Inflammatory macrophage treated with lipopolysaccharide for 1 hour (primary cell): ENCODE measurements at regions not wholly inside any gene's neighbourhood (a gene's known extent, or its start where the extent isn't known, plus 50 kb on each side); places are given as distances from the start of the nearest gene placed in this dataset.

Source experiments
- DNase-seq, 2 donors: peaks; one replicate each; pipeline ENCODE4 v3.0.0-alpha.2; 2020 to 2022

DNA sequence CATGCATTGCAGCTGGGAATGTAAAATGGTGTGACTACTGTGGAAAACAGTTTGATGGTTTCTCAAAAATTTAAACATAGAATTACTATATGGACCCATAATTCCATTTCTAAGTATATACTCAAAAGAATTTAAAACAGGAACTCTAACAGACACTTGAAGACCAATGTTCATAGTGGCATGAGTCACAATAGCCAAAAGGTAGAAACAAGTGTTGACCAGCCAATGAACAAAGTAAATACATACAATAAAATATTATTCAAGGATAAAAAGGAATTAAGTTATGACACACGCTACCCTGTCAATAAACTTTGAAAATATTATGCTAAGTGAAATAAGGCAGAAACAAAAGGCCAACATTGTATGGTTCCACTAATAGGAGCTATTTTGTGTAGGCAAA is 357.4 kb upstream of the IL12A start:
- DNase-seq: no peak

DNA sequence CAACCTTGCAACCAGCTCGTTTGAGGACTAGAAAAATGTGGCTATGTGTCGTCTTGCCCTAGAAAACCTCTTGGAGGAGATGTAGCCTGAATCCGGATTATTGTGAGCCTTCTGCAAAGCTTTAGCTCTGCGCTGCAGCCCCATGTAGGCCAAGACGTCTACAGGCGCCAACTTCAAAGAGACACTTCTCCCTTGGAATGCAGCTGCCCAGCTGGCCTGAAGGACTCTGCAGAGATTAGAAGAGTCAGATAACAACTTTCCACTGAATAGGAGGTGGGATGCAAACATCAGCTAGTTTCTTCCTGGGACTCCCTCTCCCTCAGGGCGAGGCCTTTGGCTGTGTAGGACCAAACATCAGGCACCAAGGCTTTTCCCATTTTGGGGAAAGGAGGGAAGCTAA is 356.5 kb upstream of the IL12A start:
- no peak for DNase-seq

DNA sequence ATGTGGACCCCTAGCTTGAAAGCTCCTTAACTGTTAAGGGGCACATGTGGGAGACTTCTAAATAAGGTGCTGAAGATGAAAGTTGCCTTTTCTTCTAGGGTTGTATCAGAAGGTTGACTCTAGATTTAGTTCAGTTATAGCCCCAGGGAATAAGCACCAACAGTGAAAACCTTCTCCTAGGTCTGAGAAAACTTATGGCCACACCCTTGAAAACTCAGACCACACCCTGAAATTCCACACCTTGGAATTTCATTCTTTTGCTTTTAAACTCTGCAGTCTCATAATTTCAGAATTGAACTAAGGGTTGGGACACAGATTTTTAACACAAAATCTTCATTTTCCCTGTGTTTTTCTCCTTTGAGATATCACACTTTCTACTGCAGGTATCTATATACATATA is 355.8 kb upstream of the IL12A start:
- DNase-seq: no peak

- DNase-seq: no peak
These were observed 354.2 kb upstream of the IL12A start for GRCh38 chr3:159634483-159634882.

DNA sequence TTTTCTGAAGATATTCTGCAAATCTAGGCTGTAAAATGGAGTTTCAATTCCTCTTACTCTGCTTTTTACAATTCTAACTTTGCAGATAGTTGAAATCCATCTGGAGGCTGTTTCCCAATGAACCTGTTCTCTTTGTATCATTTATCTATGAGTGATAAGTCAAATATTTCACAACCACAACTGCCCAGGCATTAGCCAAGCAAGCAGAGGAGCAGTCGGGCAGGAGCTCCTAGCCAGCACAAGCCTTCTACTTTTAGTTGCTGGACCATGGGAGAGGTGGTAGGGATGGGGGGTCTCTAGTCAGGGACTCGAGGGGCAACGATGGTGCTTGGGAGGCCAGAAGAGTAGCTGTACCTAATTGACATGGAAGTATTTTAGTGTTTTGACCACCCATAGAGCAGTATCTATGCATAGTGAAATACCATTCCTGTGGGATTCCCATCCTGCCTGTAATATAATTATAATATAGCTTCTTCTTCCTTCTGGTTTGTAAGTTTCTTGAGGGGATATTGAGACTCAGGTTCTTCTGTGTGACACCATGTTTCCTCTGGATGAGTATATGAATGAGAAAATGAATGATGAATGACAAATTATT is 353.5 kb upstream of the IL12A start:
- DNase-seq: no peak

- DNase-seq: no peak
These were observed 350.6 kb upstream of the IL12A start for GRCh38 chr3:159637883-159638542.

DNA sequence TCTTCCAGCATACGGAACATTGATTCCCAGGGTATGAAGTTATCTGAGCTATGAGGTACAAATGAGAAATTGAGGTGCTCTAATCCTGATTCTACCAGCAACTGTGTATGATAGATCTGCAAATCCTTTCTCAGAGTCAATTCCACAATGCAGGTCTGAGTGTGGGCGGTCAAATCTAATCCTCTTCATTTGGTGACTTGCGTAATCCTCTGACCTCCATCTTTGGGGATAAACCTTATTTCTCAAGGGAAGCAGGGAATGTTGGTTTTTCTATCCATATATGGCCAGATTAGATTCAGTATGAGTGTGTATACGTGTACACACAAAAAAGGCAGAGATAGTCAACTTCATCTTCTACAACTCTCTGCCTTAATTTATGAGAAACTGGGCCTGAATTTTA is 348.4 kb upstream of the IL12A start:
- no peak for DNase-seq

- DNase-seq: no peak
These were observed 345.2 kb upstream of the IL12A start for GRCh38 chr3:159643406-159643805.

DNA sequence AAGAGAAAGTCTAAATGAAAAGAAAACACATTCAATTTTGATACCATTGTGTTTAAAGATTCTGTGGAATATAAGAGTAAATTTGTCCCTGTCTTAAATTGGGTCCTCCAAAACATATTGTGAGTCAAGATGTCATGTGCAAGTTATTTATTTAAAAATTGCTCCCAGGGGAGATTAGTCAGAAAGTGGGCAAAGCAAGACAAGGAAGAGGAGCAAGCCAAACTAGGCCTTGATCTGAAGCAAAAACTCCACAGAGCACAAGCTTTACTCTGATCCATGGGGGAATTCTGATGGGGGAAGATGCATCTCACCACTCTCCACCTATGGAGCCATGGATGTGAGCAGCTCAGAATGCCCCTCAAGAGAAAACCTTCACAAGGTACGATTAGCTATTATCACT is 342.8 kb upstream of the IL12A start:
- DNase-seq: no peak

GRCh38 chr3:159649951-159650350 is 338.7 kb upstream of the IL12A start:
- no peak for DNase-seq

GRCh38 chr3:159650726-159651125 is 337.9 kb upstream of the IL12A start:
- no peak for DNase-seq

GRCh38 chr3:159652452-159652851 is 336.2 kb upstream of the IL12A start:
- DNase-seq: no peak

GRCh38 chr3:159654183-159655134 is 334.2 kb upstream of the IL12A start:
- no peak for DNase-seq

DNA sequence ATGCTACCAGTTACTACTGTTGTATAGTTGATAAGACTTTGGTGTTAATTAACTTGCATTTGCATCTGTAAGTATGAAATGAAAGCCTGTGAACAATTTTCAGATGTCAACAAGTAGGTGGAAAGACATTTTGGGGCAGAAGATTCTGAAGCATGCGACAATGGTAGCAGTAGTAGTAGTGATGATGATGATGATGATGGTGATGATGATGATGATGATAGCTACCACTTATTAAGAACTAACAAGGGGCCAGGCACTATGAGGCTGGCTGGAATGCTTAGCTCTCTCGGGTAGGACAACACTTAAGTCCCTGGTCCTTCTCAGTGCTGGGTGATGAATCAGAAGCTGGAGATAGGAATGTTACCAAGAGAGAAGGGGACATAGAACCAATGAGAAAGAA is 333.4 kb upstream of the IL12A start:
- no peak for DNase-seq

GRCh38 chr3:159657176-159657575 is 331.5 kb upstream of the IL12A start:
- no peak for DNase-seq

- DNase-seq: no peak
These were observed 331.0 kb upstream of the IL12A start for GRCh38 chr3:159657629-159658028.

DNA sequence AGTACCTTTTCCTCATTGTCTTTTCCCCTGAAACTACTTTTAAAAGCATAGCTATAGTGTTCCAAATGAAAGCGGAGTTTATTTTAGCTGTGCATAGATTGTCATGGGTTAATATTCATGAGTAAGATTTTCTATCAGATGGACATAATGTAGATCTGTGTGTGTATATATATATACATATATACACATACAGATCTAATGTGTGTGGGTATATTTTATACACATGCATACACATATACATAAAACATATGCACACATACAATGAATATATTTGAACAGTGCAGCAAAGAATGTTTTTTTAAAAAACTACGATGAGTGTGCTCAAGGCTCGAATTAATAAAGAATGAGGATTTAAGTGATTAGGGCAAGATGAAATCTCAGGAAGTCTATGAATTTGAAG is 328.3 kb upstream of the IL12A start:
- no peak for DNase-seq

DNA sequence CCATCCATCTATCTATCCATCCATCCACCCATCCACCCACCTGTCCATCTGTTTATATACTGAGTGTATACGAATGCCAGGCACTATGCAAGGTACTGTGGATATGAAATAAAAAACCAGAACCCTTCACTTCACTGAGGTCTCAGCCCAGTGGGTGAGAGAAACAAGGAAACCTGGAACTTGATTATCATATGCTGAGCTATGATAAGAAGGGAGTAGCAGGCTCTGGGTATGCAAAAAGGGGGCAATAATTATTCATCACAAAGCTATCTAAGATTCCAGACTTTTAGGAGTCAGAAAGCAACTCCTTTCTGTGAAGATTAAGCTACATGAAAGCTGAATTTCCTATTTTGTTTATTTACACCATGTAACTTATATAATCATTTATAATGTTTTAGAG is 327.7 kb upstream of the IL12A start:
- DNase-seq: no peak

DNA sequence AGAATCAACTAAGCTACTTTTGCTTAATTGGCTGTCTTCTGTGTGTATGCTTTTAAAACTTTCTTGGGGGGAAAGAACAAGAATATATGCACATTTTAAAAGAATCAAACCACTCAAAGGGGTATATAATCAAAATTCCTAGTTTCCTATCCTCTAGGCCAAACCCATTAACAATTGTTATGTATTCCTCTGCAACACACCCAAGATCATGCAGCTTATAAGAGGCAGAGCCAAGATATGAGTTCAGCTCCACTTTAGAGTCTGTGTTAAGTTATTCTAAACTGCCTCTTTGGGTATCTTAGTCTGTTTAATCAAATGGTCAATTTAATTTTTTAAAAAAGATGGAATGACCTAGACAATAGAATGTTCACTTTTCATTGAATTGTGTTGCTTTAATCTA is 326.1 kb upstream of the IL12A start:
- DNase-seq: no peak

DNA sequence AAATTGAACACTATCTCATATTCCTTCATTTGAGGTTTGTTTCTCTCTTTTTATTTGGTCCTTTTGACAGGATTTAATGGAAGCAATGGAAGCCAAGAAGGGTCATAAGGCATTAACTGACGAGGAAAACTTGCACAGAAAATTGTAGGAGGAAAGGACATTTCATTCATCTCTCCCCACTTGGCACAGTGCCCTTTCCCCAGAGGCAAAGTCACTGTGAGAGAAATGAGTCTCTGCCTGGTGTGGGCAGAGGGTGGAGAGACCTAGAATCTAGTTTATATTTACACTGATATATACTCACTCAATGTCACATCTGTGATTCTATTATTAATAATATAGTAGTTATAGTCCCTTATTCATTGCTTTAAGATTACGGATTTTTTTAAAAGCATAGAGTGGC is 324.6 kb upstream of the IL12A start:
- DNase-seq: no peak

GRCh38 chr3:159664653-159665052 is 324.0 kb upstream of the IL12A start:
- DNase-seq: no peak

GRCh38 chr3:159667261-159667660 is 321.4 kb upstream of the IL12A start:
- no peak for DNase-seq

DNA sequence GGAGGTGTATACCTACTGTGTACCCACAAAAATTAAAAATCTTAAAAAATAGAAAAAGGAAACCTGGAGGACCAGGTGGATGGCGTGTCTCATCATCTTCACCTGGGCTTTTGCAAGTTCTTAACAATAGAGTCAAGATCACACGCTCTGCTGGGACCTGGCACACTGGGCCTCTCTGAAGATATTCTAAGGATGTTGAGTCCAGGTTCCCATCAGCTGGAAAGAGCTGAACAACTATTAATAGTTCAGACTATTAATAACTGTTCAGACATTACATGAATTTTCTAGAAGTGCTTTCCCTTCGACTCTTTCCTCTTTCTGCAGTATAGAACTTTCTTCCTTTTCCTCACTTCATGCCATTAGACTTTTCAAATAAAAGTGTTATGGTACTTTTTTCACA is 320.2 kb upstream of the IL12A start:
- no peak for DNase-seq

DNA sequence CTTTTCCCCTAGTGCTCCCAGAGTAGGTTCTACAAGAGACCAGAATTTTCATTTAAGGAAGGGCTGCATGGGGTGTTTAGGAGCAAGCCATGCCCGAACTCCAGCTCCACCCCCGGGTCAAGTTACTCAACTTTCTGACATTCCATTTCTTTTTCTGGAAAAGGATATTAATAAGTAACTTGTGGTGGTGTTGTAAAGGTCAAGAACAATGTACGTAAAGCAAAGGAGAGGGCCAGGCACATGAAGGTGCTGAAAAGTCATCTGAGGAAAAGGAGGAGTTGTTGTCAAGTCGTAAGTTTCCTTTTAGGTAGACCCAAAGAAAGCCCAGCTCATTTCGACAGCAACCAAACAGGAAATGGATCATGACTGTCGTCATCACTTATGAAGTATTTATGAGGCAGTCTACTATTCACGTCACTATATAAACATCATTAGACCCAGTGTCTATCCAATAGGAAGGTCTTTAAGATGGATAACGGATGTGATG is 319.6 kb upstream of the IL12A start:
- no peak for DNase-seq
